ENCODE measurements at regions not wholly inside any gene's neighbourhood (a gene's known extent, or its start where the extent isn't known, plus 50 kb on each side); places are given as distances from the start of the nearest gene placed in this dataset.

- 81% methylated on average over 1 of the region's 1 CpG for WGBS
These were observed 933.4 kb downstream of the SLC16A7 start for GRCh38 chr12:60529261-60529660.

More at GRCh38 chr12:60529261-60529660, 933.4 kb downstream of the SLC16A7 start:
- Histone ChIP-seq H3K9me3 (ENCODE audit: control insufficient read depth in 4 of 4, low read length in 3 of 4) (no peaks in the 10 kb centered on the region), H3K9ac (ENCODE audit: low read depth in 1 of 2, low read length in 2 of 2) (no peak overlapping the region), H3K4me3 (ENCODE audit: low read depth in 1 of 3, low read length in 3 of 3) (no peak overlapping the region), H3K27ac (ENCODE audit: low read depth in 1 of 2, low read length in 2 of 2) (no peak overlapping the region), H3K27me3 (ENCODE audit: control insufficient read depth in 4 of 4, insufficient read depth in 4 of 4, low read length in 3 of 4) (no peaks in the 10 kb centered on the region), H3K4me1 (ENCODE audit: control insufficient read depth in 4 of 4, insufficient read depth in 4 of 4, low read length in 3 of 4) (no peaks in the 10 kb centered on the region), H3K36me3 (ENCODE audit: control insufficient read depth in 4 of 4, insufficient read depth in 3 of 4, low read depth in 1 of 4, low read length in 3 of 4) (no peaks in the 10 kb centered on the region)
- TF ChIP-seq, protein P1, sequence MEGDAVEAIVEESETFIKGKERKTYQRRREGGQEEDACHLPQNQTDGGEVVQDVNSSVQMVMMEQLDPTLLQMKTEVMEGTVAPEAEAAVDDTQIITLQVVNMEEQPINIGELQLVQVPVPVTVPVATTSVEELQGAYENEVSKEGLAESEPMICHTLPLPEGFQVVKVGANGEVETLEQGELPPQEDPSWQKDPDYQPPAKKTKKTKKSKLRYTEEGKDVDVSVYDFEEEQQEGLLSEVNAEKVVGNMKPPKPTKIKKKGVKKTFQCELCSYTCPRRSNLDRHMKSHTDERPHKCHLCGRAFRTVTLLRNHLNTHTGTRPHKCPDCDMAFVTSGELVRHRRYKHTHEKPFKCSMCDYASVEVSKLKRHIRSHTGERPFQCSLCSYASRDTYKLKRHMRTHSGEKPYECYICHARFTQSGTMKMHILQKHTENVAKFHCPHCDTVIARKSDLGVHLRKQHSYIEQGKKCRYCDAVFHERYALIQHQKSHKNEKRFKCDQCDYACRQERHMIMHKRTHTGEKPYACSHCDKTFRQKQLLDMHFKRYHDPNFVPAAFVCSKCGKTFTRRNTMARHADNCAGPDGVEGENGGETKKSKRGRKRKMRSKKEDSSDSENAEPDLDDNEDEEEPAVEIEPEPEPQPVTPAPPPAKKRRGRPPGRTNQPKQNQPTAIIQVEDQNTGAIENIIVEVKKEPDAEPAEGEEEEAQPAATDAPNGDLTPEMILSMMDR (IDR thresholded peaks at IDR 0.05; ENCODE audit: low read depth, low read length, missing input control): no peak
- TF ChIP-seq, protein P2, sequence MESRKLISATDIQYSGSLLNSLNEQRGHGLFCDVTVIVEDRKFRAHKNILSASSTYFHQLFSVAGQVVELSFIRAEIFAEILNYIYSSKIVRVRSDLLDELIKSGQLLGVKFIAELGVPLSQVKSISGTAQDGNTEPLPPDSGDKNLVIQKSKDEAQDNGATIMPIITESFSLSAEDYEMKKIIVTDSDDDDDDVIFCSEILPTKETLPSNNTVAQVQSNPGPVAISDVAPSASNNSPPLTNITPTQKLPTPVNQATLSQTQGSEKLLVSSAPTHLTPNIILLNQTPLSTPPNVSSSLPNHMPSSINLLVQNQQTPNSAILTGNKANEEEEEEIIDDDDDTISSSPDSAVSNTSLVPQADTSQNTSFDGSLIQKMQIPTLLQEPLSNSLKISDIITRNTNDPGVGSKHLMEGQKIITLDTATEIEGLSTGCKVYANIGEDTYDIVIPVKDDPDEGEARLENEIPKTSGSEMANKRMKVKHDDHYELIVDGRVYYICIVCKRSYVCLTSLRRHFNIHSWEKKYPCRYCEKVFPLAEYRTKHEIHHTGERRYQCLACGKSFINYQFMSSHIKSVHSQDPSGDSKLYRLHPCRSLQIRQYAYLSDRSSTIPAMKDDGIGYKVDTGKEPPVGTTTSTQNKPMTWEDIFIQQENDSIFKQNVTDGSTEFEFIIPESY (IDR thresholded peaks at IDR 0.05): no peak
- TF ChIP-seq EGR1 (IDR thresholded peaks at IDR 0.05; ENCODE audit: low read depth in 2 of 2) (no peak), MAX (IDR thresholded peaks at IDR 0.05) (no peak), RAD21 (IDR thresholded peaks at IDR 0.05) (no peak), YY1 (IDR thresholded peaks at IDR 0.05) (no peak), GABPA (IDR thresholded peaks at IDR 0.05 in 1 of 2, conservative IDR thresholded peaks at IDR 0.05 in 1 of 2) (no peak), FOXA2 (IDR thresholded peaks at IDR 0.05) (no peak), NR2F2 (IDR thresholded peaks at IDR 0.05) (no peak), SP1 (IDR thresholded peaks at IDR 0.05) (no peak), JUND (IDR thresholded peaks at IDR 0.05) (no peak), TAF1 (conservative IDR thresholded peaks at IDR 0.05) (no peak), HNF4A (conservative IDR thresholded peaks at IDR 0.05) (no peak), FOXA1 (IDR thresholded peaks at IDR 0.05) (no peak), HNF4G (IDR thresholded peaks at IDR 0.05) (no peak), RXRA (IDR thresholded peaks at IDR 0.05) (no peak), ATF3 (IDR thresholded peaks at IDR 0.05) (no peak)
- TF ChIP-seq, protein P3, sequence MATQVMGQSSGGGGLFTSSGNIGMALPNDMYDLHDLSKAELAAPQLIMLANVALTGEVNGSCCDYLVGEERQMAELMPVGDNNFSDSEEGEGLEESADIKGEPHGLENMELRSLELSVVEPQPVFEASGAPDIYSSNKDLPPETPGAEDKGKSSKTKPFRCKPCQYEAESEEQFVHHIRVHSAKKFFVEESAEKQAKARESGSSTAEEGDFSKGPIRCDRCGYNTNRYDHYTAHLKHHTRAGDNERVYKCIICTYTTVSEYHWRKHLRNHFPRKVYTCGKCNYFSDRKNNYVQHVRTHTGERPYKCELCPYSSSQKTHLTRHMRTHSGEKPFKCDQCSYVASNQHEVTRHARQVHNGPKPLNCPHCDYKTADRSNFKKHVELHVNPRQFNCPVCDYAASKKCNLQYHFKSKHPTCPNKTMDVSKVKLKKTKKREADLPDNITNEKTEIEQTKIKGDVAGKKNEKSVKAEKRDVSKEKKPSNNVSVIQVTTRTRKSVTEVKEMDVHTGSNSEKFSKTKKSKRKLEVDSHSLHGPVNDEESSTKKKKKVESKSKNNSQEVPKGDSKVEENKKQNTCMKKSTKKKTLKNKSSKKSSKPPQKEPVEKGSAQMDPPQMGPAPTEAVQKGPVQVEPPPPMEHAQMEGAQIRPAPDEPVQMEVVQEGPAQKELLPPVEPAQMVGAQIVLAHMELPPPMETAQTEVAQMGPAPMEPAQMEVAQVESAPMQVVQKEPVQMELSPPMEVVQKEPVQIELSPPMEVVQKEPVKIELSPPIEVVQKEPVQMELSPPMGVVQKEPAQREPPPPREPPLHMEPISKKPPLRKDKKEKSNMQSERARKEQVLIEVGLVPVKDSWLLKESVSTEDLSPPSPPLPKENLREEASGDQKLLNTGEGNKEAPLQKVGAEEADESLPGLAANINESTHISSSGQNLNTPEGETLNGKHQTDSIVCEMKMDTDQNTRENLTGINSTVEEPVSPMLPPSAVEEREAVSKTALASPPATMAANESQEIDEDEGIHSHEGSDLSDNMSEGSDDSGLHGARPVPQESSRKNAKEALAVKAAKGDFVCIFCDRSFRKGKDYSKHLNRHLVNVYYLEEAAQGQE (IDR thresholded peaks at IDR 0.05): no peak
- DNase-seq (ENCODE audit: low spot score): no peak
